GM10248 (cell line): ENCODE measurements at regions not wholly inside any gene's neighbourhood (a gene's known extent, or its start where the extent isn't known, plus 50 kb on each side); places are given as distances from the start of the nearest gene placed in this dataset.

ENCODE experiments used
- CTCF ChIA-PET: fragments of 300-600 bp; sonication (Branson Sonifier 250); formaldehyde crosslinking; extraction: SDS; loops from one replicate; lab custom pipeline; 2021; ENCODE audit warnings: antibody characterized with exemption; lab: Yijun Ruan, JAX
- POLR2A ChIA-PET: fragments of 350-650 bp; sonication (Branson Sonifier 250); formaldehyde crosslinking; extraction: SDS; loops from one replicate; lab custom pipeline; 2020; ENCODE audit warnings: antibody characterized with exemption; lab: Yijun Ruan, JAX
- DNase-seq: peaks from one replicate; pipeline ENCODE4 v3.0.0; 2012; ENCODE audit errors: extremely low spot score
- CTCF ChIP-seq: IDR thresholded peaks from 2 replicates; pipeline ENCODE4 v1.5.1; 2012; ENCODE audit warnings: mild to moderate bottlenecking, low read depth; ENCODE audit errors: extremely low read depth, missing control alignments, control extremely low read depth

- CTCF ChIA-PET: interaction anchor here (0.8 to 2.8 kb wide), 6 partner anchors 10 to 827 kb away, joined by 3 to 12 read pairs (median 6); no protein-coding TSS in a partner anchor
- POLR2A ChIA-PET: no interaction called here
- no peak for TF ChIP-seq CTCF
- DNase-seq: no peak
These were observed 125.6 kb upstream of the CSF3R start for GRCh38 chr1:36608272-36608671.

GRCh38 chr1:36607263-36607651, 124.5 kb upstream of the CSF3R start:
- TF ChIP-seq CTCF: no peak
- ChIA-PET CTCF (interaction anchor here (1.0 to 2.4 kb wide), 3 partner anchors 9 to 827 kb away, joined by 3 to 7 read pairs (median 3); no protein-coding TSS in a partner anchor), POLR2A (no interaction called here)
- DNase-seq: no peak

- no peak for TF ChIP-seq CTCF
- no peak for DNase-seq
- ChIA-PET CTCF (interaction anchor here (1.0 to 1.4 kb wide), 2 partner anchors 11 to 828 kb away, joined by 3 read pairs; no protein-coding TSS in a partner anchor), POLR2A (no interaction called here)
These were observed 124.0 kb upstream of the CSF3R start for GRCh38 chr1:36606641-36607262.

DNA sequence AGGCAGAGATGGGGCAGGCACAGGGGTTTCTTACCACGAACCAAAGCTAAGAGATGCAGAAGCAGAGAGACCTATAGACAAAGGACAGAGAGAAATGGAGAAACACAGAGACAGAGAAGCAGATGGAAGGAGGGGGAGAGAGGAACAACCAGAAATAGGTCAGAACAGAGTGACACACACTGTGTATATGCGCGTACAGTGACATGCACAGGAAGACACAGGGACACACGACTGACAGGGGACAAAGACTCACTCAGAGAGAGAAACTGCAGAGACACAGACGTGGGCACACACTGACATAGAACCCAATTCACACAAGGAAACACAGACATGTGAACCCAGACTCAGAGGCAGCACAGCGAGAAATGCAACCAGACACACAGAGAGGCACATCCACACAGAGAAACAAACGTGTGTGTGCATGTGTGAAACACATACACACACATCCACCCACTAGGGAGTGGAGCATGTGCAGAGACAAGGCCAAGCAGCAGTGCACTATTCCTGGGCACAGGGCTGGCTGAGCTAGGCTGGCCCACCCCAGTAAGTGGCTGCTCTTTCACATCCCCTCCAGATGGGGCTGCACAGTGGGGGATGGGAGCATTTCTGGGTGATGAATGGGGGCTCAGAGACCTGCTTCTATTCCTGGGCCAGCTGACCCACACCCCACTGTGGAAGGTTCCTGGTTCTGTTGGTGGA, 123.4 kb upstream of the CSF3R start:
- CTCF ChIA-PET: interaction anchor here (1.1 kb wide), 1 partner anchor 11 kb away, joined by 4 read pairs; no protein-coding TSS in a partner anchor
- no peak for DNase-seq
- TF ChIP-seq CTCF: no peak
- POLR2A ChIA-PET: no interaction called here

DNA sequence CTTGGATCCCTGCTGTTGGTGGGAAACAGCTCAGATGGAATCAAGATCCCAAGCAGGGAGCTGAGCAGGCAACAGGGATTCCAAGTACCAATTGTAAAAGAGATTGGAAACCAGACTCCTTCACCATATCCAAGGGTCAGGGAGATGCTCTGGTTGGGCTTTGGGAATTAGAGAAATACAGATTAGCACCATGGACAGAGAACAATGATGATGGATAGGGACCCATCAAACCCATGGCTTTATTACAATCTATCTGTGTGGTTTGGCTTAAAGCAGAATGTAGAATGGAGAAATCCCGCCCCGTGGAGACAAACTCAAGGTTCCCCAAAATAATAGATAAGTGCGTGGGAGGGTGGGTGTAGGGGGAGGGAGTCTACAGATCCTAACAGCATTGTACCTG, 120.7 kb upstream of the CSF3R start:
- POLR2A ChIA-PET: no interaction called here
- no peak for DNase-seq
- CTCF ChIA-PET: interaction anchor here (1.0 kb wide), 1 partner anchor 27 kb away, joined by 4 read pairs; no protein-coding TSS in a partner anchor
- TF ChIP-seq CTCF: no peak

GRCh38 chr1:36602184-36602583, 119.5 kb upstream of the CSF3R start:
- no peak for DNase-seq
- CTCF ChIA-PET: no interaction called here

More at GRCh38 chr1:36602184-36602583, 119.5 kb upstream of the CSF3R start:
- no peak for TF ChIP-seq CTCF
- POLR2A ChIA-PET: no interaction called here
